ENCODE measurements at regions not wholly inside any gene's neighbourhood (a gene's known extent, or its start where the extent isn't known, plus 50 kb on each side); places are given as distances from the start of the nearest gene placed in this dataset.

DNA sequence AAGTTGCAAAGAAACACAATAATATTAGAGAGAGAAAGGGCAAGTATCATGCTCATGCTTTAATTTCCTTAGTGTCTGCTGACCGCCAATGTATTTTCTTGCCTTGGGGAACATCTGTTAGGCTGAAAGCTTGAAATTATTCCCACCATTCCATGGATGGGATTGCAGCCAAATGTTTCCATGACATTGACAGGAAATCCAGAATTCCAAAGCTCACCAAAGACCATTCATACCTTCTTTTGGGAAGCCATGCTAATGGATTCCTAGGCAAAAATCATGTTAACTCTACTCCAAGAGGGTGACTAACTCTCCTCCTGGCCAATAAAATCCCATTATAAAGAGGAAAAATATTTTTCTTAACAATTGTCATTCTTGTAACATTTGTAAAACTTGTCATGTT, 661.4 kb upstream of the FAT3 start:
- Histone ChIP-seq H2AK5ac (ENCODE audit: low read depth, low read length) (no peak overlapping the region), H2BK5ac (ENCODE audit: low read length) (no peak overlapping the region), H3K27ac (replicated peaks; ENCODE audit: low read length) (no peak overlapping the region), H3K79me1 (ENCODE audit: low read depth, low read length) (no peaks in the 10 kb centered on the region), H2AFZ (ENCODE audit: low read length) (no peak overlapping the region), H3K4ac (ENCODE audit: low read length) (no peak overlapping the region), H3K27me3 (ENCODE audit: control insufficient read depth in 3 of 3, insufficient read depth in 3 of 3, low read depth in 1 of 3, low read length in 3 of 3) (no peaks in the 10 kb centered on the region), H3K36me3 (replicated peaks in 1 of 2; ENCODE audit: control insufficient read depth in 2 of 2, insufficient read depth in 2 of 2, low read length in 2 of 2) (no peaks in the 10 kb centered on the region), H2BK15ac (ENCODE audit: low read length) (no peak overlapping the region), H3K4me3 (ENCODE audit: low read length in 2 of 2) (no peak overlapping the region), H3K23ac (ENCODE audit: low read depth, low read length, poor library complexity) (no peak overlapping the region), H2BK120ac (ENCODE audit: low read depth, low read length) (no peak overlapping the region), H3K9me3 (replicated peaks in 1 of 2; ENCODE audit: control insufficient read depth in 2 of 2, insufficient read depth in 1 of 2, low read depth in 1 of 2, low read length in 2 of 2) (no peaks in the 10 kb centered on the region), H4K8ac (ENCODE audit: low read depth, low read length) (no peak overlapping the region), H3K14ac (ENCODE audit: low read length) (no peak overlapping the region), H3K4me1 (ENCODE audit: control insufficient read depth in 2 of 2, insufficient read depth in 1 of 2, low read depth in 1 of 2, low read length in 2 of 2) (no peaks in the 10 kb centered on the region), H3K4me2 (ENCODE audit: insufficient read depth, low read length, poor library complexity, severe bottlenecking) (no peak overlapping the region), H3K18ac (ENCODE audit: low read length) (no peak overlapping the region), H2BK12ac (ENCODE audit: low read length) (no peak overlapping the region), H3K9ac (ENCODE audit: low read depth, low read length, poor library complexity) (no peak overlapping the region), H4K91ac (ENCODE audit: low read depth, low read length, poor library complexity) (no peak overlapping the region)
- WGBS, 2 donors (ENCODE audit: extremely low coverage in 2 of 2, insufficient read length in 2 of 2, insufficient replicate concordance in 1 of 2): no CpG with 5 or more reads among the region's 1 CpG
- no peak for DNase-seq (ENCODE audit: low spot score)

DNA sequence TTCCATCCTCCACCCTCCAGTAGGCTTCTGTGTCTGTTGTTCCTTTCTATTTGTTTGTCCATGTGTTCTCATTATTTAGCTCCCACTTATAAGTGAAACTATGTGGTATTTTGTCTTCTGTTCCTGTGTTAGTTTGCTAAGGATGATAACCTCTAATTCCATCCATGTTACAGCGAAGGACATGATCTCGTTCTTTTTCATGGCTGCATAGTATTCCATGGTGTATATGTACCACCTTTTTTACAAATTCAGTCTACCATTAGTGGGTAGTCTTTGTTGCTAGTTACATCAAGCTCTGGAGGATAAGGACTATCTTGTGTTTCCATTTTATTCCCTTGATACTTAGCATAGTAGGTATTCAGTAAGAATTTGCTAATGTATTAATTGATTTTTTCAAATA, 664.2 kb upstream of the FAT3 start:
- Histone ChIP-seq H3K79me1 (ENCODE audit: low read depth, low read length) (no peaks in the 10 kb centered on the region), H2BK120ac (ENCODE audit: low read depth, low read length) (no peak overlapping the region), H3K4me2 (ENCODE audit: insufficient read depth, low read length, poor library complexity, severe bottlenecking) (no peak overlapping the region), H3K9me3 (replicated peaks in 1 of 2; ENCODE audit: control insufficient read depth in 2 of 2, insufficient read depth in 1 of 2, low read depth in 1 of 2, low read length in 2 of 2) (no peaks in the 10 kb centered on the region), H3K9ac (ENCODE audit: low read depth, low read length, poor library complexity) (no peak overlapping the region), H2BK12ac (ENCODE audit: low read length) (no peak overlapping the region), H3K27ac (replicated peaks; ENCODE audit: low read length) (no peak overlapping the region), H2AK5ac (ENCODE audit: low read depth, low read length) (no peak overlapping the region), H3K36me3 (replicated peaks in 1 of 2; ENCODE audit: control insufficient read depth in 2 of 2, insufficient read depth in 2 of 2, low read length in 2 of 2) (no peaks in the 10 kb centered on the region), H4K8ac (ENCODE audit: low read depth, low read length) (no peak overlapping the region), H3K18ac (ENCODE audit: low read length) (no peak overlapping the region), H3K14ac (ENCODE audit: low read length) (no peak overlapping the region), H2AFZ (ENCODE audit: low read length) (no peak overlapping the region), H3K4ac (ENCODE audit: low read length) (no peak overlapping the region), H3K4me1 (ENCODE audit: control insufficient read depth in 2 of 2, insufficient read depth in 1 of 2, low read depth in 1 of 2, low read length in 2 of 2) (no peaks in the 10 kb centered on the region), H3K23ac (ENCODE audit: low read depth, low read length, poor library complexity) (no peak overlapping the region), H2BK5ac (ENCODE audit: low read length) (no peak overlapping the region), H3K27me3 (ENCODE audit: control insufficient read depth in 3 of 3, insufficient read depth in 3 of 3, low read depth in 1 of 3, low read length in 3 of 3) (no peaks in the 10 kb centered on the region), H4K91ac (ENCODE audit: low read depth, low read length, poor library complexity) (no peak overlapping the region), H2BK15ac (ENCODE audit: low read length) (no peak overlapping the region), H3K4me3 (ENCODE audit: low read length in 2 of 2) (no peak overlapping the region)
- no CpG with 5 or more reads among the region's 2 CpGs for WGBS, 2 donors (ENCODE audit: extremely low coverage in 2 of 2, insufficient read length in 2 of 2, insufficient replicate concordance in 1 of 2)
- no peak for DNase-seq (ENCODE audit: low spot score)

DNA sequence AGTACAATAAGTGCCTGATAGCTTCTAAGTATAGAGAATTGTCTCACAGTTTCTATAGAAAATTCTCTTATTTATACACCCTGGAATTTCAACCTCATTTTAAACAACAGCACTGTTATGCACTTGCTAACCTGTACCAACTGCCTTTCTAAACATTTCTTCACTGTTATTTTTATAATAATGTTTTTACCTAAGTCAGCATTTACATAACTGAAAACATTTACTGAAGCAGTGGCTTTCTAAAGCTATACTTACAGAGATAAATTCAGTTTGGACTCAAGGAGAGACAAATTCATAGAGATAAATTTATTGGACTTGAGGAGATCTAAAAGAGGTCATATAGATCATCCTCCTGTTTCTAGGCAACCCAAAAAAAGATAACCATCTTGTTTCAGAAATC, 686.6 kb upstream of the FAT3 start:
- Histone ChIP-seq H3K4ac (ENCODE audit: low read length) (no peak overlapping the region), H2BK120ac (ENCODE audit: low read depth, low read length) (no peak overlapping the region), H3K9me3 (replicated peaks in 1 of 2; ENCODE audit: control insufficient read depth in 2 of 2, insufficient read depth in 1 of 2, low read depth in 1 of 2, low read length in 2 of 2) (peaks cover 0 to 1% of the 10 kb centered on the region in 2 donors), H3K27ac (replicated peaks; ENCODE audit: low read length) (no peak overlapping the region), H2AK5ac (ENCODE audit: low read depth, low read length) (no peak overlapping the region), H3K9ac (ENCODE audit: low read depth, low read length, poor library complexity) (no peak overlapping the region), H4K91ac (ENCODE audit: low read depth, low read length, poor library complexity) (no peak overlapping the region), H3K79me1 (ENCODE audit: low read depth, low read length) (no peaks in the 10 kb centered on the region), H2BK15ac (ENCODE audit: low read length) (no peak overlapping the region), H3K4me3 (ENCODE audit: low read length in 2 of 2) (no peak overlapping the region), H3K14ac (ENCODE audit: low read length) (no peak overlapping the region), H3K4me2 (ENCODE audit: insufficient read depth, low read length, poor library complexity, severe bottlenecking) (no peak overlapping the region), H3K36me3 (replicated peaks in 1 of 2; ENCODE audit: control insufficient read depth in 2 of 2, insufficient read depth in 2 of 2, low read length in 2 of 2) (no peaks in the 10 kb centered on the region), H2BK5ac (ENCODE audit: low read length) (no peak overlapping the region), H3K4me1 (ENCODE audit: control insufficient read depth in 2 of 2, insufficient read depth in 1 of 2, low read depth in 1 of 2, low read length in 2 of 2) (no peaks in the 10 kb centered on the region), H3K18ac (ENCODE audit: low read length) (no peak overlapping the region), H2BK12ac (ENCODE audit: low read length) (no peak overlapping the region), H3K23ac (ENCODE audit: low read depth, low read length, poor library complexity) (no peak overlapping the region), H2AFZ (ENCODE audit: low read length) (no peak overlapping the region), H4K8ac (ENCODE audit: low read depth, low read length) (no peak overlapping the region), H3K27me3 (ENCODE audit: control insufficient read depth in 3 of 3, insufficient read depth in 3 of 3, low read depth in 1 of 3, low read length in 3 of 3) (no peaks in the 10 kb centered on the region)
- no peak for DNase-seq (ENCODE audit: low spot score)

DNA sequence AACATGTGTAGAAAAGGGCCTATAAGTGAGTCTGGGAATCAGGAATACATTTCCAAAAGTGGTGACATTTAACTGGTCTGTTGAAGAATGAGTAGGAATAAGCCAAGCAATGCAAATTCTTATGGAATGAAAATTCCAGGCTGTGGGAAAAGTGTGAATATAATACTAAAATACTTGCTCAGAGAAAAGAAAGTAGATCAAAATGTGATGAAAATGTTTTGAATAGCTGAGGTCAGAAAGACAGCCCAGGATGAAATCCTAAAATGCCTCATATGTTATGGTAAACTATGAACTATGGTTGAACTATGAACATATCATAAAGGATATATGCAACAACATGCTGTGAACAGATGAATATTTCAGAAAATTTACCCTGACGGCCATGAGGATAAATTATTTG, 688.3 kb upstream of the FAT3 start:
- H3K14ac ChIP-seq (ENCODE audit: low read length): no peak overlapping the region
- H3K79me1 ChIP-seq (ENCODE audit: low read depth, low read length): no peaks in the 10 kb centered on the region
- no peak overlapping the region for H4K8ac ChIP-seq (ENCODE audit: low read depth, low read length)
- H3K27ac ChIP-seq (replicated peaks; ENCODE audit: low read length): no peak overlapping the region
- H3K36me3 ChIP-seq (replicated peaks in 1 of 2; ENCODE audit: control insufficient read depth in 2 of 2, insufficient read depth in 2 of 2, low read length in 2 of 2): no peaks in the 10 kb centered on the region
- WGBS, 2 donors (ENCODE audit: extremely low coverage in 2 of 2, insufficient read length in 2 of 2, insufficient replicate concordance in 1 of 2): no CpG with 5 or more reads among the region's 1 CpG
- no peaks in the 10 kb centered on the region for H3K4me1 ChIP-seq (ENCODE audit: control insufficient read depth in 2 of 2, insufficient read depth in 1 of 2, low read depth in 1 of 2, low read length in 2 of 2)
- H3K18ac ChIP-seq (ENCODE audit: low read length): no peak overlapping the region
- H3K9me3 ChIP-seq (replicated peaks in 1 of 2; ENCODE audit: control insufficient read depth in 2 of 2, insufficient read depth in 1 of 2, low read depth in 1 of 2, low read length in 2 of 2): peaks cover 0 to 1% of the 10 kb centered on the region in 2 donors
- H2BK15ac ChIP-seq (ENCODE audit: low read length): no peak overlapping the region
- H3K4me2 ChIP-seq (ENCODE audit: insufficient read depth, low read length, poor library complexity, severe bottlenecking): no peak overlapping the region
- no peak overlapping the region for H2BK12ac ChIP-seq (ENCODE audit: low read length)
- H2BK5ac ChIP-seq (ENCODE audit: low read length): no peak overlapping the region
- H3K27me3 ChIP-seq (ENCODE audit: control insufficient read depth in 3 of 3, insufficient read depth in 3 of 3, low read depth in 1 of 3, low read length in 3 of 3): no peaks in the 10 kb centered on the region
- no peak overlapping the region for H3K9ac ChIP-seq (ENCODE audit: low read depth, low read length, poor library complexity)
- no peak overlapping the region for H3K23ac ChIP-seq (ENCODE audit: low read depth, low read length, poor library complexity)
- H2BK120ac ChIP-seq (ENCODE audit: low read depth, low read length): no peak overlapping the region
- no peak overlapping the region for H2AFZ ChIP-seq (ENCODE audit: low read length)
- no peak for DNase-seq (ENCODE audit: low spot score)
- H4K91ac ChIP-seq (ENCODE audit: low read depth, low read length, poor library complexity): no peak overlapping the region
- no peak overlapping the region for H2AK5ac ChIP-seq (ENCODE audit: low read depth, low read length)
- no peak overlapping the region for H3K4me3 ChIP-seq (ENCODE audit: low read length in 2 of 2)
- no peak overlapping the region for H3K4ac ChIP-seq (ENCODE audit: low read length)
